ENCODE measurements at regions not wholly inside any gene's neighbourhood (a gene's known extent, or its start where the extent isn't known, plus 50 kb on each side); places are given as distances from the start of the nearest gene placed in this dataset.

GRCh38 chr14:56881181-56881580 is 70.9 kb upstream of the OTX2 start:
- no peak for TF ChIP-seq CTCF (IDR thresholded peaks at IDR 0.05)
- TF ChIP-seq, protein P1, sequence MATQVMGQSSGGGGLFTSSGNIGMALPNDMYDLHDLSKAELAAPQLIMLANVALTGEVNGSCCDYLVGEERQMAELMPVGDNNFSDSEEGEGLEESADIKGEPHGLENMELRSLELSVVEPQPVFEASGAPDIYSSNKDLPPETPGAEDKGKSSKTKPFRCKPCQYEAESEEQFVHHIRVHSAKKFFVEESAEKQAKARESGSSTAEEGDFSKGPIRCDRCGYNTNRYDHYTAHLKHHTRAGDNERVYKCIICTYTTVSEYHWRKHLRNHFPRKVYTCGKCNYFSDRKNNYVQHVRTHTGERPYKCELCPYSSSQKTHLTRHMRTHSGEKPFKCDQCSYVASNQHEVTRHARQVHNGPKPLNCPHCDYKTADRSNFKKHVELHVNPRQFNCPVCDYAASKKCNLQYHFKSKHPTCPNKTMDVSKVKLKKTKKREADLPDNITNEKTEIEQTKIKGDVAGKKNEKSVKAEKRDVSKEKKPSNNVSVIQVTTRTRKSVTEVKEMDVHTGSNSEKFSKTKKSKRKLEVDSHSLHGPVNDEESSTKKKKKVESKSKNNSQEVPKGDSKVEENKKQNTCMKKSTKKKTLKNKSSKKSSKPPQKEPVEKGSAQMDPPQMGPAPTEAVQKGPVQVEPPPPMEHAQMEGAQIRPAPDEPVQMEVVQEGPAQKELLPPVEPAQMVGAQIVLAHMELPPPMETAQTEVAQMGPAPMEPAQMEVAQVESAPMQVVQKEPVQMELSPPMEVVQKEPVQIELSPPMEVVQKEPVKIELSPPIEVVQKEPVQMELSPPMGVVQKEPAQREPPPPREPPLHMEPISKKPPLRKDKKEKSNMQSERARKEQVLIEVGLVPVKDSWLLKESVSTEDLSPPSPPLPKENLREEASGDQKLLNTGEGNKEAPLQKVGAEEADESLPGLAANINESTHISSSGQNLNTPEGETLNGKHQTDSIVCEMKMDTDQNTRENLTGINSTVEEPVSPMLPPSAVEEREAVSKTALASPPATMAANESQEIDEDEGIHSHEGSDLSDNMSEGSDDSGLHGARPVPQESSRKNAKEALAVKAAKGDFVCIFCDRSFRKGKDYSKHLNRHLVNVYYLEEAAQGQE (IDR thresholded peaks at IDR 0.05; ENCODE audit: insufficient read depth in 1 of 2, low read depth in 2 of 2, low read length in 1 of 2), result no peak
- no peak for TF ChIP-seq POLR2AphosphoS5 (IDR thresholded peaks at IDR 0.05; ENCODE audit: low read depth, low read length)
